Natural killer cell (primary cell): ENCODE measurements at regions not wholly inside any gene's neighbourhood (a gene's known extent, or its start where the extent isn't known, plus 50 kb on each side); places are given as distances from the start of the nearest gene placed in this dataset.

Experiments used
- ATAC-seq, 3 donors: fragments of 150-1000 bp in 2 of 3; fragments of 200-7000 bp in 1 of 3; cut with Tn5 transposase; 1 replicate in 1 of 3; 2 replicates in 2 of 3; pipeline ENCODE4 v1.10.0; 2021; ENCODE audit warnings: mild to moderate bottlenecking in 2 of 3, moderate library complexity in 2 of 3
- DNase-seq, 2 donors: peaks; one replicate each; pipeline versions ENCODE4 v3.0.0 to v3.0.0-alpha.2; 2013 to 2021; ENCODE audit warnings: mixed read lengths in 1 of 2
- H3K27ac ChIP-seq: one replicate; pipeline ENCODE4 v1.5.1; 2013; ENCODE audit warnings: mild to moderate bottlenecking, low read length
- H3K27me3 ChIP-seq: one replicate; pipeline ENCODE4 v1.6.1; 2013; ENCODE audit warnings: low read length; ENCODE audit not compliant: control insufficient read depth, insufficient read depth
- H3K36me3 ChIP-seq: one replicate; pipeline ENCODE4 v1.6.1; 2013; ENCODE audit warnings: low read length; ENCODE audit not compliant: control insufficient read depth, insufficient read depth
- H3K4me1 ChIP-seq: one replicate; pipeline ENCODE4 v1.6.1; 2013; ENCODE audit warnings: low read length; ENCODE audit not compliant: control insufficient read depth, insufficient read depth
- H3K4me3 ChIP-seq: one replicate; pipeline ENCODE4 v1.5.1; 2013; ENCODE audit warnings: low read length
- H3K9me3 ChIP-seq: one replicate; pipeline ENCODE4 v1.6.1; 2013; ENCODE audit warnings: low read length; ENCODE audit not compliant: control insufficient read depth, insufficient read depth
- H3K27ac Mint-ChIP-seq, 2 donors: one replicate each; pipeline ENCODE4 v1.8.0; 2022; ENCODE audit warnings: mild to moderate bottlenecking in 2 of 2, mixed read lengths in 2 of 2, moderate library complexity in 1 of 2
- H3K27me3 Mint-ChIP-seq, 2 donors: one replicate each; pipeline ENCODE4 v1.8.0; 2022; ENCODE audit warnings: low read depth in 2 of 2, mixed read lengths in 2 of 2
- H3K36me3 Mint-ChIP-seq: one replicate; pipeline ENCODE4 v1.8.0; 2022; ENCODE audit warnings: mixed read lengths
- H3K4me1 Mint-ChIP-seq, 2 donors: one replicate each; pipeline ENCODE4 v1.8.0; 2022; ENCODE audit warnings: mixed read lengths in 2 of 2
- H3K4me3 Mint-ChIP-seq: one replicate; pipeline ENCODE4 v1.8.0; 2022; ENCODE audit warnings: mild to moderate bottlenecking, moderate library complexity, mixed read lengths
- H3K9me3 Mint-ChIP-seq, 2 donors: one replicate each; pipeline ENCODE4 v1.8.0; 2022; ENCODE audit warnings: mixed read lengths in 2 of 2
- WGBS: methylation state at CpG from one replicate; pipeline ENCODE4 v1.1.7; 2013; ENCODE audit warnings: missing lambda C conversion rate; ENCODE audit not compliant: insufficient coverage; 5-methylcytosine and 5-hydroxymethylcytosine counted together
- intact Hi-C: fragments of 100-400 bp; cut with micrococcal nuclease; formaldehyde crosslinking; loops from one replicate; pipeline ENCODE4 v1.14.2; 2022
- TF ChIP-seq, protein P1 (sequence below): fragments of 200-600 bp; IDR thresholded peaks from one replicate; pipeline ENCODE4 v1.8.0; 2022; ENCODE audit warnings: antibody characterized with exemption

- WGBS, result 93% methylated on average over 33 of the region's 33 CpGs
- ATAC-seq (peak in 1 of 3 donors; percentile 4), DNase-seq (no peak)
- Mint-ChIP-seq H3K36me3 (no peaks in the 10 kb centered on the region), H3K9me3 (no peaks in the 10 kb centered on the region), H3K4me1 (peaks cover 1 to 2% of the 10 kb centered on the region in 2 donors), H3K27ac (no peak overlapping the region), H3K4me3 (no peak overlapping the region), H3K27me3 (peaks cover 4 to 28% of the 10 kb centered on the region in 2 donors)
- H3K4me3 ChIP-seq, result no peak overlapping the region
- TF ChIP-seq, protein P1, sequence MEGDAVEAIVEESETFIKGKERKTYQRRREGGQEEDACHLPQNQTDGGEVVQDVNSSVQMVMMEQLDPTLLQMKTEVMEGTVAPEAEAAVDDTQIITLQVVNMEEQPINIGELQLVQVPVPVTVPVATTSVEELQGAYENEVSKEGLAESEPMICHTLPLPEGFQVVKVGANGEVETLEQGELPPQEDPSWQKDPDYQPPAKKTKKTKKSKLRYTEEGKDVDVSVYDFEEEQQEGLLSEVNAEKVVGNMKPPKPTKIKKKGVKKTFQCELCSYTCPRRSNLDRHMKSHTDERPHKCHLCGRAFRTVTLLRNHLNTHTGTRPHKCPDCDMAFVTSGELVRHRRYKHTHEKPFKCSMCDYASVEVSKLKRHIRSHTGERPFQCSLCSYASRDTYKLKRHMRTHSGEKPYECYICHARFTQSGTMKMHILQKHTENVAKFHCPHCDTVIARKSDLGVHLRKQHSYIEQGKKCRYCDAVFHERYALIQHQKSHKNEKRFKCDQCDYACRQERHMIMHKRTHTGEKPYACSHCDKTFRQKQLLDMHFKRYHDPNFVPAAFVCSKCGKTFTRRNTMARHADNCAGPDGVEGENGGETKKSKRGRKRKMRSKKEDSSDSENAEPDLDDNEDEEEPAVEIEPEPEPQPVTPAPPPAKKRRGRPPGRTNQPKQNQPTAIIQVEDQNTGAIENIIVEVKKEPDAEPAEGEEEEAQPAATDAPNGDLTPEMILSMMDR, result no peak
- H3K4me1 ChIP-seq, result no peaks in the 10 kb centered on the region
- no peak overlapping the region for H3K27ac ChIP-seq
- no peaks in the 10 kb centered on the region for H3K27me3 ChIP-seq
- intact Hi-C loops, result no loop called here
- no peaks in the 10 kb centered on the region for H3K36me3 ChIP-seq
- H3K9me3 ChIP-seq, result no peaks in the 10 kb centered on the region
These were observed 163.6 kb upstream of the PDE10A start for GRCh38 chr6:165826487-165827189.

DNA sequence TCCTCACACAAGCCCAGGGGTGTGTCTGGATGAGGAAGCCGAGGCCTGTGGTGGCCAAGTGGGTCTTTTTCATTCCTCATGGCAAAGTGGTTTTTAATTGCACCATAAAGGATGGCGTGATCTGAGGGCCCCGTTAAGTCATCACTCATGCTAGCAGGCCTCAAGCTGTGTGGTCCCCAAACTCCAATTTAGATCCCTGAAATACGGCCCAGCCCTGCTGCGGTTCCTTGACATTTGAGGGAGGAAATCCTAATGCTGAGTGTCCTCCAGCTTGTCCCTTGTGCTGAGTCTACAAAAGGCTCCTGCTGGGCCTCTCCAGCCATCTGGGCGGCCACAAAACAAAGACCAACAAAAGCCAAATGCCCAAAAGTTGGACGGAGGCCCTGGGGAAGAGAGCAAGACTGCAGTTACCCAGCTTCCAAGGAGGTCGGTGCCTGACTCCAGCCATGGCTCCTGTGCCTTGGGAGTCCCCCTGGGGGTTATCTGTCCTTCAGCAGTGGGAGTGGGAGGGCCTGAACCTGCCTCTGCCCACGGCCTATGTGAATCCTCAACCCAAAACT is 162.3 kb upstream of the PDE10A start:
- TF ChIP-seq, protein P1, result no peak
- no peaks in the 10 kb centered on the region for H3K9me3 ChIP-seq
- ATAC-seq (no peak), DNase-seq (no peak)
- no peaks in the 10 kb centered on the region for H3K4me1 Mint-ChIP-seq
- H3K27me3 ChIP-seq, result no peaks in the 10 kb centered on the region
- no peak overlapping the region for H3K27ac ChIP-seq
- no peaks in the 10 kb centered on the region for H3K36me3 ChIP-seq
- no peaks in the 10 kb centered on the region for H3K4me1 ChIP-seq
- 82% methylated on average over 9 of the region's 9 CpGs for WGBS
- no peak overlapping the region for H3K4me3 Mint-ChIP-seq
- no peaks in the 10 kb centered on the region for H3K9me3 Mint-ChIP-seq
- H3K27me3 Mint-ChIP-seq, result peaks cover 10 to 28% of the 10 kb centered on the region in 2 donors
- intact Hi-C loops, result no loop called here
- no peaks in the 10 kb centered on the region for H3K36me3 Mint-ChIP-seq
- no peak overlapping the region for H3K27ac Mint-ChIP-seq
- H3K4me3 ChIP-seq, result no peak overlapping the region

DNA sequence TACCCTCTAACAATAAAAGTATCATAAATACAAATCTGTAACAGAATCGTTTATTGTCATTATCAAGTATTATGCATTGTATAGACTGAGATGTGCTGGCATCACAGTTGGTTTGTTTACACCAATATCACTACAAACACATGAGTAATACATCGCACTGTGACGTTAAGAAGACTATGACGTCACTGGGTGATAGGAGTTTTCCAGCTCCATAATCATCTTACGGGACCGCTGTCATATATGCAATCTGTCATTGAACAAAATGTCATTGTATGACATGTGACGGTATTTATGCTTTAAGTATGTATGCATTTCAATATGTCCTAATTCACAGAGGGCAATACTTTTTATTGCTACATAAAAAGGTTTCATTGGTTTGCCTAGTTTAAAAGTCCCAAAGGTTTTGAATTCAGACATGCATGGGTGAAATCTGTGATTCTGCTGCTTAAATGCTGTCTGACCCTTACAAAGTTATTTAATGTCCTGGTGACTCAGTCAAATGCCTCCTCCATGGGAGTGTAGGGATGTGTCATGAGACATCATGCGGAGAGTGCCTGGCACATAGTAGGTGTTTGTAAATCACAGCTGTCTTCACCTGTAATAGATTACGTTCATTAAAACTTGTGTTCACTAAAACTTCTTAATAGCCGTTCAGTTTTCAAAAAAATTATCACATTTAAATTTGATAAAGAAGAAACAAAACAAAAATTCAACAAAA is 160.7 kb upstream of the PDE10A start:
- Histone ChIP-seq H3K27ac (no peak overlapping the region), H3K4me1 (no peaks in the 10 kb centered on the region), H3K9me3 (no peaks in the 10 kb centered on the region), H3K4me3 (no peak overlapping the region), H3K27me3 (peaks cover 3% of the 10 kb centered on the region), H3K36me3 (no peaks in the 10 kb centered on the region)
- TF ChIP-seq, protein P1, result no peak
- Mint-ChIP-seq H3K36me3 (no peaks in the 10 kb centered on the region), H3K27ac (no peak overlapping the region), H3K9me3 (no peaks in the 10 kb centered on the region), H3K27me3 (peaks cover 20 to 28% of the 10 kb centered on the region in 2 donors), H3K4me1 (no peaks in the 10 kb centered on the region), H3K4me3 (no peak overlapping the region)
- ATAC-seq (no peak), DNase-seq (no peak)
- intact Hi-C loops, result no loop called here
- WGBS, result 94% methylated on average over 8 of the region's 10 CpGs
